GM21619 (cell line): ENCODE measurements at regions not wholly inside any gene's neighbourhood (a gene's known extent, or its start where the extent isn't known, plus 50 kb on each side); places are given as distances from the start of the nearest gene placed in this dataset.
"Not testable (repeated sequence)": the region's sequence is repeated elsewhere in the genome, so short reads cannot be mapped to it uniquely, and the experiment has no call there.

Experiments
- ATAC-seq: cut with Tn5 transposase; IDR thresholded peaks from one replicate; pipeline ENCODE4 v1.9.1; 2021; ENCODE audit not compliant: unreplicated experiment

GRCh38 chr10:131556897-131557495 is 245.5 kb upstream of the TCERG1L start:
- no peak for ATAC-seq

- not testable (repeated sequence) for ATAC-seq
These were observed 246.4 kb upstream of the TCERG1L start for GRCh38 chr10:131557956-131558355.

- no peak for ATAC-seq
These were observed 248.0 kb upstream of the TCERG1L start for GRCh38 chr10:131559450-131559911.

GRCh38 chr10:131560166-131560565 is 248.6 kb upstream of the TCERG1L start:
- no peak for ATAC-seq

- ATAC-seq: no peak
These were observed 249.3 kb upstream of the TCERG1L start for GRCh38 chr10:131560706-131561355.

GRCh38 chr10:131561897-131562296 is 250.4 kb upstream of the TCERG1L start:
- no peak for ATAC-seq

GRCh38 chr10:131563411-131563810 is 251.9 kb upstream of the TCERG1L start:
- no peak for ATAC-seq

GRCh38 chr10:131567279-131568162 is 256.0 kb upstream of the TCERG1L start:
- ATAC-seq: no peak

- no peak for ATAC-seq
These were observed 257.3 kb upstream of the TCERG1L start for GRCh38 chr10:131568866-131569265.

- no peak for ATAC-seq
These were observed 258.6 kb upstream of the TCERG1L start for GRCh38 chr10:131569851-131570715.

GRCh38 chr10:131570716-131571307 is 259.3 kb upstream of the TCERG1L start:
- no peak for ATAC-seq

- no peak for ATAC-seq
These were observed 259.8 kb upstream of the TCERG1L start for GRCh38 chr10:131571346-131571745.

GRCh38 chr10:131571865-131572264 is 260.3 kb upstream of the TCERG1L start:
- no peak for ATAC-seq

GRCh38 chr10:131573256-131573655 is 261.7 kb upstream of the TCERG1L start:
- ATAC-seq: no peak

GRCh38 chr10:131573707-131574106 is 262.2 kb upstream of the TCERG1L start:
- ATAC-seq: no peak

- ATAC-seq: no peak
These were observed 262.8 kb upstream of the TCERG1L start for GRCh38 chr10:131574363-131574706.

- no peak for ATAC-seq
These were observed 263.3 kb upstream of the TCERG1L start for GRCh38 chr10:131574707-131575430.

- no peak for ATAC-seq
These were observed 264.4 kb upstream of the TCERG1L start for GRCh38 chr10:131575877-131576276.

- no peak for ATAC-seq
These were observed 265.0 kb upstream of the TCERG1L start for GRCh38 chr10:131576341-131577177.
